ENCODE measurements at regions not wholly inside any gene's neighbourhood (a gene's known extent, or its start where the extent isn't known, plus 50 kb on each side); places are given as distances from the start of the nearest gene placed in this dataset.
"Not testable (repeated sequence)": the region's sequence is repeated elsewhere in the genome, so short reads cannot be mapped to it uniquely, and the experiment has no call there.

- TF ChIP-seq ZFX (IDR thresholded peaks at IDR 0.05) (no peak), CTCF (conservative IDR thresholded peaks at IDR 0.05) (peak; percentile 35)
- no peak overlapping the region for H3K27ac ChIP-seq
Measured at GRCh38 chr21:14306126-14306907, 76.6 kb downstream of the HSPA13 start.

- no peak for TF ChIP-seq CTCF (conservative IDR thresholded peaks at IDR 0.05)
- TF ChIP-seq ZFX (IDR thresholded peaks at IDR 0.05) = no peak
- H3K27ac ChIP-seq = no peak overlapping the region
Measured at GRCh38 chr21:14303731-14304488, 79.0 kb downstream of the HSPA13 start.

- no peak overlapping the region for H3K27ac ChIP-seq
- TF ChIP-seq CTCF (conservative IDR thresholded peaks at IDR 0.05) = no peak
Measured at GRCh38 chr21:14300074-14300473, 82.9 kb downstream of the HSPA13 start.

- no peak overlapping the region for H3K27ac ChIP-seq
- TF ChIP-seq CTCF (conservative IDR thresholded peaks at IDR 0.05) (no peak), ZFX (IDR thresholded peaks at IDR 0.05) (no peak)
Measured at GRCh38 chr21:14290576-14290975, 74.6 kb downstream of the RBM11 start.

GRCh38 chr21:14288922-14289321 is 73.0 kb downstream of the RBM11 start:
- no peak overlapping the region for H3K27ac ChIP-seq
- no peak for TF ChIP-seq ZFX (IDR thresholded peaks at IDR 0.05)
- no peak for TF ChIP-seq CTCF (conservative IDR thresholded peaks at IDR 0.05)

GRCh38 chr21:14285147-14285761 is 69.3 kb downstream of the RBM11 start:
- TF ChIP-seq CTCF (conservative IDR thresholded peaks at IDR 0.05) (no peak), ZFX (IDR thresholded peaks at IDR 0.05) (no peak)
- H3K27ac ChIP-seq = no peak overlapping the region

GRCh38 chr21:14284481-14284880 is 68.5 kb downstream of the RBM11 start:
- H3K27ac ChIP-seq = no peak overlapping the region
- TF ChIP-seq ZFX (IDR thresholded peaks at IDR 0.05) (no peak), CTCF (conservative IDR thresholded peaks at IDR 0.05) (no peak)

- not testable (repeated sequence) for H3K27ac ChIP-seq
Measured at GRCh38 chr21:14281188-14281900, 65.4 kb downstream of the RBM11 start.

Measured in C4-2B (cell line).